Right atrium auricular region (tissue), 2 donors: ENCODE measurements at regions not wholly inside any gene's neighbourhood (a gene's known extent, or its start where the extent isn't known, plus 50 kb on each side); places are given as distances from the start of the nearest gene placed in this dataset.

Experiments
- DNase-seq: peaks from one replicate; pipeline ENCODE4 v3.0.0-alpha.2; 2019; ENCODE audit warnings: low spot score
- H3K27ac ChIP-seq, 2 donors: fragments of 200-600 bp; sonication (generic); 1 replicate in 1 of 2; 2 replicates in 1 of 2; pipeline ENCODE4 v1.5.1; 2016 to 2019
- H3K27me3 ChIP-seq, 2 donors: fragments of 200-600 bp; sonication (generic); one replicate each; pipeline versions ENCODE4 v1.5.1 to v1.6.0; 2017 to 2019
- H3K36me3 ChIP-seq: fragments of 200-600 bp; sonication (generic); one replicate; pipeline ENCODE4 v1.5.1; 2016
- H3K4me1 ChIP-seq, 2 donors: fragments of 200-600 bp; sonication (generic); one replicate each; pipeline versions ENCODE4 v1.5.1 to v1.6.0; 2017 to 2019
- H3K4me3 ChIP-seq, 2 donors: fragments of 200-600 bp; sonication (generic); 1 replicate in 1 of 2; 2 replicates in 1 of 2; pipeline ENCODE4 v1.5.1; 2017 to 2019; ENCODE audit warnings: mild to moderate bottlenecking in 1 of 2, moderate library complexity in 1 of 2
- H3K9me3 ChIP-seq, 2 donors: fragments of 200-600 bp; sonication (generic); one replicate each; pipeline ENCODE4 v1.5.1; 2019
- CTCF ChIP-seq, 2 donors: fragments of 200-600 bp; sonication (generic); IDR thresholded peaks; one replicate each; pipeline ENCODE4 v1.5.1; 2019; ENCODE audit warnings: antibody characterized with exemption in 2 of 2

GRCh38 chr7:83306502-83306901 is 143.8 kb upstream of the PCLO start:
- no peak overlapping the region for H3K27ac ChIP-seq
- no peak for DNase-seq
- H3K9me3 ChIP-seq = no peaks in the 10 kb centered on the region
- no peak for TF ChIP-seq CTCF (IDR thresholded peaks at IDR 0.05)
- H3K27me3 ChIP-seq = no peaks in the 10 kb centered on the region
- H3K4me1 ChIP-seq = no peaks in the 10 kb centered on the region
- H3K36me3 ChIP-seq = no peaks in the 10 kb centered on the region
- H3K4me3 ChIP-seq = no peak overlapping the region

- TF ChIP-seq CTCF (IDR thresholded peaks at IDR 0.05) = no peak
- Histone ChIP-seq H3K27ac (no peak overlapping the region), H3K9me3 (no peaks in the 10 kb centered on the region), H3K4me1 (no peaks in the 10 kb centered on the region), H3K4me3 (no peak overlapping the region), H3K27me3 (no peaks in the 10 kb centered on the region), H3K36me3 (no peaks in the 10 kb centered on the region)
- DNase-seq = no peak
Measured at GRCh38 chr7:83305027-83305426, 142.3 kb upstream of the PCLO start.

- no peak for DNase-seq
- Histone ChIP-seq H3K4me3 (no peak overlapping the region), H3K27ac (no peak overlapping the region), H3K4me1 (no peaks in the 10 kb centered on the region), H3K36me3 (no peaks in the 10 kb centered on the region), H3K27me3 (no peaks in the 10 kb centered on the region), H3K9me3 (no peaks in the 10 kb centered on the region)
- no peak for TF ChIP-seq CTCF (IDR thresholded peaks at IDR 0.05)
Measured at GRCh38 chr7:83301416-83301815, 138.7 kb upstream of the PCLO start.

GRCh38 chr7:83290211-83290610 is 127.5 kb upstream of the PCLO start:
- no peaks in the 10 kb centered on the region for H3K4me1 ChIP-seq
- H3K27me3 ChIP-seq = no peaks in the 10 kb centered on the region
- no peak for DNase-seq
- TF ChIP-seq CTCF (IDR thresholded peaks at IDR 0.05) = no peak
- H3K4me3 ChIP-seq = no peak overlapping the region
- H3K9me3 ChIP-seq = no peaks in the 10 kb centered on the region
- no peaks in the 10 kb centered on the region for H3K36me3 ChIP-seq
- H3K27ac ChIP-seq = no peak overlapping the region

GRCh38 chr7:83289419-83289993 is 126.8 kb upstream of the PCLO start:
- no peaks in the 10 kb centered on the region for H3K36me3 ChIP-seq
- no peak for TF ChIP-seq CTCF (IDR thresholded peaks at IDR 0.05)
- no peak overlapping the region for H3K4me3 ChIP-seq
- H3K27ac ChIP-seq = no peak overlapping the region
- no peak for DNase-seq
- H3K4me1 ChIP-seq = no peaks in the 10 kb centered on the region
- H3K27me3 ChIP-seq = no peaks in the 10 kb centered on the region
- no peaks in the 10 kb centered on the region for H3K9me3 ChIP-seq

- DNase-seq = no peak
- no peaks in the 10 kb centered on the region for H3K36me3 ChIP-seq
- H3K4me3 ChIP-seq = no peak overlapping the region
- H3K27ac ChIP-seq = no peak overlapping the region
- no peaks in the 10 kb centered on the region for H3K9me3 ChIP-seq
- H3K4me1 ChIP-seq = no peaks in the 10 kb centered on the region
- no peak for TF ChIP-seq CTCF (IDR thresholded peaks at IDR 0.05)
- no peaks in the 10 kb centered on the region for H3K27me3 ChIP-seq
Measured at GRCh38 chr7:83280671-83281070, 118.0 kb upstream of the PCLO start.
